Astrocyte (in vitro differentiated cells and primary cell): ENCODE measurements at regions not wholly inside any gene's neighbourhood (a gene's known extent, or its start where the extent isn't known, plus 50 kb on each side); places are given as distances from the start of the nearest gene placed in this dataset.

Experiments
- DNase-seq: peaks from one replicate; pipeline ENCODE4 v3.0.0-alpha.2; 2010; ENCODE audit warnings: low read depth
- FAIRE-seq: peaks from 2 replicates; lab custom pipeline; 2011; peaks lifted over from hg19 to GRCh38; lab: Jason Lieb, UNC
- H2AFZ ChIP-seq: 2 replicates; pipeline ENCODE4 v1.6.0; 2012; ENCODE audit warnings: low read depth, low read length, inconsistent platforms
- H3K27ac ChIP-seq: 2 replicates; pipeline ENCODE4 v1.5.1; 2011; ENCODE audit warnings: low read depth, low read length, inconsistent platforms
- H3K27me3 ChIP-seq: 2 replicates; pipeline ENCODE4 v1.6.0; 2011; ENCODE audit warnings: low read length, inconsistent platforms; ENCODE audit not compliant: insufficient read depth
- H3K36me3 ChIP-seq: 2 replicates; pipeline ENCODE4 v1.5.1; 2011; ENCODE audit warnings: low read length, inconsistent platforms; ENCODE audit not compliant: insufficient read depth
- H3K4me1 ChIP-seq: 2 replicates; pipeline ENCODE4 v1.5.1; 2011; ENCODE audit warnings: low read length, inconsistent platforms; ENCODE audit not compliant: insufficient read depth
- H3K4me2 ChIP-seq: 2 replicates; pipeline ENCODE4 v1.6.0; 2012; ENCODE audit warnings: low read length, inconsistent platforms
- H3K4me3 ChIP-seq: 2 replicates; pipeline ENCODE4 v1.5.1; 2011; ENCODE audit warnings: low read depth, mild to moderate bottlenecking, low read length, inconsistent platforms; ENCODE audit not compliant: insufficient read depth
- H3K79me2 ChIP-seq: 2 replicates; pipeline ENCODE4 v1.6.0; 2012; ENCODE audit warnings: mild to moderate bottlenecking, low read length, inconsistent platforms; ENCODE audit not compliant: insufficient read depth
- H3K9ac ChIP-seq: 2 replicates; pipeline ENCODE4 v1.6.0; 2012; ENCODE audit warnings: mild to moderate bottlenecking, low read length, inconsistent platforms
- H3K9me3 ChIP-seq: 2 replicates; pipeline ENCODE4 v1.5.1; 2012; ENCODE audit warnings: low read depth, mild to moderate bottlenecking, low read length, inconsistent platforms; ENCODE audit not compliant: insufficient read depth
- H4K20me1 ChIP-seq: 2 replicates; pipeline ENCODE4 v1.6.0; 2012; ENCODE audit warnings: low read length, inconsistent platforms; ENCODE audit not compliant: insufficient read depth
- H3K27ac Mint-ChIP-seq: one replicate; pipeline ENCODE4 v1.8.0; 2021; ENCODE audit warnings: mild to moderate bottlenecking, mixed read lengths; ENCODE audit not compliant: unreplicated experiment
- H3K27me3 Mint-ChIP-seq: one replicate; pipeline ENCODE4 v1.8.0; 2021; ENCODE audit warnings: low read depth, mixed read lengths; ENCODE audit not compliant: unreplicated experiment
- H3K36me3 Mint-ChIP-seq: one replicate; pipeline ENCODE4 v1.8.0; 2021; ENCODE audit warnings: low read depth, mixed read lengths; ENCODE audit not compliant: unreplicated experiment
- H3K4me1 Mint-ChIP-seq: one replicate; pipeline ENCODE4 v1.8.0; 2021; ENCODE audit warnings: low read depth, mixed read lengths; ENCODE audit not compliant: unreplicated experiment
- H3K4me3 Mint-ChIP-seq: one replicate; pipeline ENCODE4 v1.8.0; 2021; ENCODE audit warnings: mild to moderate bottlenecking, moderate library complexity, mixed read lengths; ENCODE audit not compliant: unreplicated experiment
- H3K9me3 Mint-ChIP-seq: one replicate; pipeline ENCODE4 v1.8.0; 2021; ENCODE audit warnings: mild to moderate bottlenecking, mixed read lengths; ENCODE audit not compliant: unreplicated experiment
- CTCF ChIP-seq: IDR thresholded peaks from 2 replicates; pipeline ENCODE4 v1.5.1; 2011; ENCODE audit warnings: low read depth, mild to moderate bottlenecking, inconsistent platforms, low read length, moderate library complexity; ENCODE audit not compliant: insufficient read depth
- EZH2 ChIP-seq: IDR thresholded peaks from 2 replicates; pipeline ENCODE4 v1.6.1; 2012; ENCODE audit warnings: mild to moderate bottlenecking, low read length, inconsistent platforms; ENCODE audit not compliant: insufficient read depth

GRCh38 chr4:36010397-36010929, 233.9 kb downstream of the ARAP2 start:
- H3K9me3 ChIP-seq, result no peaks in the 10 kb centered on the region
- no peaks in the 10 kb centered on the region for H4K20me1 ChIP-seq
- no peak overlapping the region for H3K27ac ChIP-seq
- Mint-ChIP-seq H3K4me3 (no peak overlapping the region), H3K36me3 (no peaks in the 10 kb centered on the region), H3K9me3 (no peaks in the 10 kb centered on the region), H3K27me3 (no peaks in the 10 kb centered on the region), H3K4me1 (peaks cover 9% of the 10 kb centered on the region), H3K27ac (no peak overlapping the region)
- H3K79me2 ChIP-seq, result no peaks in the 10 kb centered on the region
- H3K9ac ChIP-seq, result no peak overlapping the region
- H3K27me3 ChIP-seq, result no peaks in the 10 kb centered on the region
- no peak overlapping the region for H3K4me3 ChIP-seq
- no peak overlapping the region for H3K4me2 ChIP-seq
- no peaks in the 10 kb centered on the region for H3K4me1 ChIP-seq
- TF ChIP-seq CTCF, result no peak
- no peak for TF ChIP-seq EZH2
- FAIRE-seq (no peak), DNase-seq (peak; percentile 83)
- no peak overlapping the region for H2AFZ ChIP-seq
- H3K36me3 ChIP-seq, result no peaks in the 10 kb centered on the region

GRCh38 chr4:36011381-36011780, 232.9 kb downstream of the ARAP2 start:
- DNase-seq (peak; percentile 63), FAIRE-seq (no peak)
- Mint-ChIP-seq H3K4me3 (no peak overlapping the region), H3K27ac (no peak overlapping the region), H3K9me3 (no peaks in the 10 kb centered on the region), H3K27me3 (no peaks in the 10 kb centered on the region), H3K4me1 (peaks cover 9% of the 10 kb centered on the region), H3K36me3 (no peaks in the 10 kb centered on the region)
- Histone ChIP-seq H4K20me1 (no peaks in the 10 kb centered on the region), H3K4me3 (no peak overlapping the region), H3K9me3 (no peaks in the 10 kb centered on the region), H3K4me2 (no peak overlapping the region), H3K36me3 (no peaks in the 10 kb centered on the region), H2AFZ (no peak overlapping the region), H3K9ac (no peak overlapping the region), H3K27ac (no peak overlapping the region), H3K4me1 (no peaks in the 10 kb centered on the region), H3K79me2 (no peaks in the 10 kb centered on the region), H3K27me3 (no peaks in the 10 kb centered on the region)
- TF ChIP-seq EZH2 (no peak), CTCF (no peak)

GRCh38 chr4:36012503-36012902, 231.8 kb downstream of the ARAP2 start:
- H3K9ac ChIP-seq, result no peak overlapping the region
- Mint-ChIP-seq H3K9me3 (no peaks in the 10 kb centered on the region), H3K27me3 (no peaks in the 10 kb centered on the region), H3K4me1 (peaks cover 9% of the 10 kb centered on the region), H3K27ac (no peak overlapping the region), H3K4me3 (no peak overlapping the region), H3K36me3 (no peaks in the 10 kb centered on the region)
- H3K27ac ChIP-seq, result no peak overlapping the region
- no peaks in the 10 kb centered on the region for H3K27me3 ChIP-seq
- no peak overlapping the region for H2AFZ ChIP-seq
- DNase-seq, result no peak
- H3K4me2 ChIP-seq, result no peak overlapping the region
- H3K79me2 ChIP-seq, result no peaks in the 10 kb centered on the region
- H3K9me3 ChIP-seq, result no peaks in the 10 kb centered on the region
- H3K4me3 ChIP-seq, result no peak overlapping the region
- no peaks in the 10 kb centered on the region for H3K36me3 ChIP-seq
- H3K4me1 ChIP-seq, result no peaks in the 10 kb centered on the region
- FAIRE-seq, result no peak
- H4K20me1 ChIP-seq, result no peaks in the 10 kb centered on the region
- TF ChIP-seq CTCF (no peak), EZH2 (no peak)
